ENCODE measurements at regions not wholly inside any gene's neighbourhood (a gene's known extent, or its start where the extent isn't known, plus 50 kb on each side); places are given as distances from the start of the nearest gene placed in this dataset.
"Not testable (repeated sequence)": the region's sequence is repeated elsewhere in the genome, so short reads cannot be mapped to it uniquely, and the experiment has no call there.

GRCh38 chr1:101121975-101122374, 96.4 kb upstream of the DPH5 start:
- no peak for DNase-seq

GRCh38 chr1:101121504-101121903, 95.9 kb upstream of the DPH5 start:
- no peak for DNase-seq

GRCh38 chr1:101120868-101121267, 95.3 kb upstream of the DPH5 start:
- DNase-seq, result no peak

- no peak for DNase-seq
Observed at GRCh38 chr1:101119289-101119688, 93.7 kb upstream of the DPH5 start.

GRCh38 chr1:101116006-101116405, 90.4 kb upstream of the DPH5 start:
- no peak for DNase-seq

GRCh38 chr1:101115112-101115511, 89.5 kb upstream of the DPH5 start:
- no peak for DNase-seq

GRCh38 chr1:101114128-101114527, 88.5 kb upstream of the DPH5 start:
- not testable (repeated sequence) for DNase-seq

GRCh38 chr1:101112051-101112780, 86.6 kb upstream of the DPH5 start:
- no peak for DNase-seq

- no peak for DNase-seq
Observed at GRCh38 chr1:101111461-101111860, 85.9 kb upstream of the DPH5 start.

GRCh38 chr1:101109791-101110190, 84.2 kb upstream of the DPH5 start:
- DNase-seq, result no peak

GRCh38 chr1:101108111-101108500, 82.5 kb upstream of the DPH5 start:
- no peak for DNase-seq

GRCh38 chr1:101107496-101108110, 82.0 kb upstream of the DPH5 start:
- DNase-seq, result no peak

GRCh38 chr1:101105877-101106276, 80.3 kb upstream of the DPH5 start:
- DNase-seq, result no peak

GRCh38 chr1:101102426-101103156, 77.0 kb upstream of the DPH5 start:
- DNase-seq, result no peak

- DNase-seq, result no peak
Observed at GRCh38 chr1:101101360-101101759, 75.8 kb upstream of the DPH5 start.

- no peak for DNase-seq
Observed at GRCh38 chr1:101100674-101101073, 75.1 kb upstream of the DPH5 start.

GRCh38 chr1:101098907-101099306, 73.3 kb upstream of the DPH5 start:
- DNase-seq, result no peak

GRCh38 chr1:101098327-101098726, 72.7 kb upstream of the DPH5 start:
- no peak for DNase-seq

- no peak for DNase-seq
Observed at GRCh38 chr1:101089613-101090338, 64.2 kb upstream of the DPH5 start.

- no peak for DNase-seq
Observed at GRCh38 chr1:101088431-101088830, 62.8 kb upstream of the DPH5 start.

GRCh38 chr1:101086783-101087182, 61.2 kb upstream of the DPH5 start:
- no peak for DNase-seq

- no peak for DNase-seq
Observed at GRCh38 chr1:101081496-101082488, 56.2 kb upstream of the DPH5 start.
